ENCODE measurements at regions not wholly inside any gene's neighbourhood (a gene's known extent, or its start where the extent isn't known, plus 50 kb on each side); places are given as distances from the start of the nearest gene placed in this dataset.

DNA sequence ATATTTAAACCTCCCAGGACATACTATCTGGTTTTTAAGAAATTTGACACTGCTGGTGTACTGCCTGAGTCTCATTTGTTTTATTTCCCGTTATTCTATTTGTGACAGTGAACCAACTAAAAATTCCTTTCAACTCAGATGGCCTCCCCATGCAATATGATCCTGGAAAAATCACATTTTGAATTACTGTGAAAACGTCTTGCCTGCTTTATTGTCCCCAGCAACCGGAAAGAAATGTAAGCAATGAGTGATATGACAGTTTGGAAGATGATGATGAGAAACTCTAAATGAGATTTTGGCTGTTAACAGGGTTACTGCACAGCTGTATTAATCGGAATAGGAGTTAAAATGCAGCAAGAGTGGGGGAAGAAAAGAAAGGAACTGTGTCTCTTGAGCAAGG lies 590.7 kb upstream of the CDH5 start (continued):
- TF ChIP-seq, protein P1, sequence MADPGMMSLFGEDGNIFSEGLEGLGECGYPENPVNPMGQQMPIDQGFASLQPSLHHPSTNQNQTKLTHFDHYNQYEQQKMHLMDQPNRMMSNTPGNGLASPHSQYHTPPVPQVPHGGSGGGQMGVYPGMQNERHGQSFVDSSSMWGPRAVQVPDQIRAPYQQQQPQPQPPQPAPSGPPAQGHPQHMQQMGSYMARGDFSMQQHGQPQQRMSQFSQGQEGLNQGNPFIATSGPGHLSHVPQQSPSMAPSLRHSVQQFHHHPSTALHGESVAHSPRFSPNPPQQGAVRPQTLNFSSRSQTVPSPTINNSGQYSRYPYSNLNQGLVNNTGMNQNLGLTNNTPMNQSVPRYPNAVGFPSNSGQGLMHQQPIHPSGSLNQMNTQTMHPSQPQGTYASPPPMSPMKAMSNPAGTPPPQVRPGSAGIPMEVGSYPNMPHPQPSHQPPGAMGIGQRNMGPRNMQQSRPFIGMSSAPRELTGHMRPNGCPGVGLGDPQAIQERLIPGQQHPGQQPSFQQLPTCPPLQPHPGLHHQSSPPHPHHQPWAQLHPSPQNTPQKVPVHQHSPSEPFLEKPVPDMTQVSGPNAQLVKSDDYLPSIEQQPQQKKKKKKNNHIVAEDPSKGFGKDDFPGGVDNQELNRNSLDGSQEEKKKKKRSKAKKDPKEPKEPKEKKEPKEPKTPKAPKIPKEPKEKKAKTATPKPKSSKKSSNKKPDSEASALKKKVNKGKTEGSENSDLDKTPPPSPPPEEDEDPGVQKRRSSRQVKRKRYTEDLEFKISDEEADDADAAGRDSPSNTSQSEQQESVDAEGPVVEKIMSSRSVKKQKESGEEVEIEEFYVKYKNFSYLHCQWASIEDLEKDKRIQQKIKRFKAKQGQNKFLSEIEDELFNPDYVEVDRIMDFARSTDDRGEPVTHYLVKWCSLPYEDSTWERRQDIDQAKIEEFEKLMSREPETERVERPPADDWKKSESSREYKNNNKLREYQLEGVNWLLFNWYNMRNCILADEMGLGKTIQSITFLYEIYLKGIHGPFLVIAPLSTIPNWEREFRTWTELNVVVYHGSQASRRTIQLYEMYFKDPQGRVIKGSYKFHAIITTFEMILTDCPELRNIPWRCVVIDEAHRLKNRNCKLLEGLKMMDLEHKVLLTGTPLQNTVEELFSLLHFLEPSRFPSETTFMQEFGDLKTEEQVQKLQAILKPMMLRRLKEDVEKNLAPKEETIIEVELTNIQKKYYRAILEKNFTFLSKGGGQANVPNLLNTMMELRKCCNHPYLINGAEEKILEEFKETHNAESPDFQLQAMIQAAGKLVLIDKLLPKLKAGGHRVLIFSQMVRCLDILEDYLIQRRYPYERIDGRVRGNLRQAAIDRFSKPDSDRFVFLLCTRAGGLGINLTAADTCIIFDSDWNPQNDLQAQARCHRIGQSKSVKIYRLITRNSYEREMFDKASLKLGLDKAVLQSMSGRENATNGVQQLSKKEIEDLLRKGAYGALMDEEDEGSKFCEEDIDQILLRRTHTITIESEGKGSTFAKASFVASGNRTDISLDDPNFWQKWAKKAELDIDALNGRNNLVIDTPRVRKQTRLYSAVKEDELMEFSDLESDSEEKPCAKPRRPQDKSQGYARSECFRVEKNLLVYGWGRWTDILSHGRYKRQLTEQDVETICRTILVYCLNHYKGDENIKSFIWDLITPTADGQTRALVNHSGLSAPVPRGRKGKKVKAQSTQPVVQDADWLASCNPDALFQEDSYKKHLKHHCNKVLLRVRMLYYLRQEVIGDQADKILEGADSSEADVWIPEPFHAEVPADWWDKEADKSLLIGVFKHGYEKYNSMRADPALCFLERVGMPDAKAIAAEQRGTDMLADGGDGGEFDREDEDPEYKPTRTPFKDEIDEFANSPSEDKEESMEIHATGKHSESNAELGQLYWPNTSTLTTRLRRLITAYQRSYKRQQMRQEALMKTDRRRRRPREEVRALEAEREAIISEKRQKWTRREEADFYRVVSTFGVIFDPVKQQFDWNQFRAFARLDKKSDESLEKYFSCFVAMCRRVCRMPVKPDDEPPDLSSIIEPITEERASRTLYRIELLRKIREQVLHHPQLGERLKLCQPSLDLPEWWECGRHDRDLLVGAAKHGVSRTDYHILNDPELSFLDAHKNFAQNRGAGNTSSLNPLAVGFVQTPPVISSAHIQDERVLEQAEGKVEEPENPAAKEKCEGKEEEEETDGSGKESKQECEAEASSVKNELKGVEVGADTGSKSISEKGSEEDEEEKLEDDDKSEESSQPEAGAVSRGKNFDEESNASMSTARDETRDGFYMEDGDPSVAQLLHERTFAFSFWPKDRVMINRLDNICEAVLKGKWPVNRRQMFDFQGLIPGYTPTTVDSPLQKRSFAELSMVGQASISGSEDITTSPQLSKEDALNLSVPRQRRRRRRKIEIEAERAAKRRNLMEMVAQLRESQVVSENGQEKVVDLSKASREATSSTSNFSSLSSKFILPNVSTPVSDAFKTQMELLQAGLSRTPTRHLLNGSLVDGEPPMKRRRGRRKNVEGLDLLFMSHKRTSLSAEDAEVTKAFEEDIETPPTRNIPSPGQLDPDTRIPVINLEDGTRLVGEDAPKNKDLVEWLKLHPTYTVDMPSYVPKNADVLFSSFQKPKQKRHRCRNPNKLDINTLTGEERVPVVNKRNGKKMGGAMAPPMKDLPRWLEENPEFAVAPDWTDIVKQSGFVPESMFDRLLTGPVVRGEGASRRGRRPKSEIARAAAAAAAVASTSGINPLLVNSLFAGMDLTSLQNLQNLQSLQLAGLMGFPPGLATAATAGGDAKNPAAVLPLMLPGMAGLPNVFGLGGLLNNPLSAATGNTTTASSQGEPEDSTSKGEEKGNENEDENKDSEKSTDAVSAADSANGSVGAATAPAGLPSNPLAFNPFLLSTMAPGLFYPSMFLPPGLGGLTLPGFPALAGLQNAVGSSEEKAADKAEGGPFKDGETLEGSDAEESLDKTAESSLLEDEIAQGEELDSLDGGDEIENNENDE (IDR thresholded peaks at IDR 0.05; ENCODE audit: insufficient replicate concordance, low read length): no peak
- no peak for TF ChIP-seq SIRT6 (IDR thresholded peaks at IDR 0.05; ENCODE audit: low read length)
- no peak for TF ChIP-seq SIX5 (IDR thresholded peaks at IDR 0.05; ENCODE audit: low read depth, low read length)
- TF ChIP-seq EGR1 (IDR thresholded peaks at IDR 0.05; ENCODE audit: borderline replicate concordance, low read depth, low read length): no peak
- TF ChIP-seq TCF12 (IDR thresholded peaks at IDR 0.05; ENCODE audit: low read depth, low read length): no peak
- TF ChIP-seq YY1 (IDR thresholded peaks at IDR 0.05; ENCODE audit: low read depth, low read length): no peak
- no peak for TF ChIP-seq RAD21 (IDR thresholded peaks at IDR 0.05 in 1 of 2, conservative IDR thresholded peaks at IDR 0.05 in 1 of 2; ENCODE audit: low read depth in 2 of 2, low read length in 2 of 2)
- no peak for TF ChIP-seq SUZ12 (IDR thresholded peaks at IDR 0.05; ENCODE audit: low read length)
- no peak for TF ChIP-seq TBP (IDR thresholded peaks at IDR 0.05; ENCODE audit: low read depth, low read length)

Data from H1 (cell line).